SW 1271 (cell line): ENCODE measurements at regions not wholly inside any gene's neighbourhood (a gene's known extent, or its start where the extent isn't known, plus 50 kb on each side); places are given as distances from the start of the nearest gene placed in this dataset.

ENCODE experiments used
- DNase-seq, 2 experiments: peaks; one replicate each; lab custom pipeline; 2025; lab: John Stamatoyannopoulos, UW

DNA sequence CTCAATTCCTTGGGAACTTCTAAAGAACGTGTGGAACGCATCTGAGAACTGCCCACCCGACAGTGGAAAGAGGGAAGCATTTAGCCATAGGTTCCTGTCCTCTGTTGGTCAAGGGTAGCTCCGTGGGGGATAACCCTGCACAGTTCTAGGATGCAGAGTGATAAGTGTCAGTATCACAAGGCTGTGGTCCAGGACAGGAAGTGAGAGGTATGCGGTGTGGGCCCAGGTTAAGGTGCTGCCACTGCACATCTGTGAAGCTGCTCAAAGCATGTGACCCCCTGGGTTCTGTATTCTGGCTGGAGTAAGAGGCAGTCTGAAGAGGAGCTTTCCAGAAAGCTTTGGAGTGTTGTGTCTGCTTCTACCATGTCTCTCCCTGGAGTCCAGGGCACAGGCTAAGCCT lies 51.7 kb upstream of the HES1 start:
- no peak for DNase-seq
